ENCODE measurements at regions not wholly inside any gene's neighbourhood (a gene's known extent, or its start where the extent isn't known, plus 50 kb on each side); places are given as distances from the start of the nearest gene placed in this dataset.
"Not testable (repeated sequence)": the region's sequence is repeated elsewhere in the genome, so short reads cannot be mapped to it uniquely, and the experiment has no call there.

GRCh38 chr16:55016515-55016914 is 85.8 kb downstream of the IRX5 start:
- DNase-seq: no peak

DNA sequence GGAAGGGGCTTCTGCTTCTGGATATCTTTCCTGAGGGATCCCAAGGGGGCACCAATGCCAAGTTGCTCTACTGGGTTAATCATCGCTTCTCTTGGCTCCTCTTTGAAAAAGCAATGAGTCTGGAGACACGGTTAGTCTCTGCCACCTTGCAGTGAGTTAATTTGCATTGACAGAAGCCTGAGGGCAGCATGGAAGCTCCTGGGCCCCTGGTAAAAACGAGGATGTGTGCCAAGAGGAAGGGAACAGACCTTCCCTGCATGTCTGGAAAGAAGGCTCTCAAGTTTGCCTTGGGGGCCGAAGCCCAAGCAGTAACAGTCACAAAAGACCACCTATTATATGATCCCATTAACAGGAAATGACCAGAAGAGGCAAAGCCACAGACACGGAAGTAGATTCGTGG is 86.7 kb downstream of the IRX5 start:
- DNase-seq: no peak

GRCh38 chr16:55018881-55019280 is 88.2 kb downstream of the IRX5 start:
- no peak for DNase-seq

GRCh38 chr16:55019419-55020131 is 88.9 kb downstream of the IRX5 start:
- no peak for DNase-seq

DNA sequence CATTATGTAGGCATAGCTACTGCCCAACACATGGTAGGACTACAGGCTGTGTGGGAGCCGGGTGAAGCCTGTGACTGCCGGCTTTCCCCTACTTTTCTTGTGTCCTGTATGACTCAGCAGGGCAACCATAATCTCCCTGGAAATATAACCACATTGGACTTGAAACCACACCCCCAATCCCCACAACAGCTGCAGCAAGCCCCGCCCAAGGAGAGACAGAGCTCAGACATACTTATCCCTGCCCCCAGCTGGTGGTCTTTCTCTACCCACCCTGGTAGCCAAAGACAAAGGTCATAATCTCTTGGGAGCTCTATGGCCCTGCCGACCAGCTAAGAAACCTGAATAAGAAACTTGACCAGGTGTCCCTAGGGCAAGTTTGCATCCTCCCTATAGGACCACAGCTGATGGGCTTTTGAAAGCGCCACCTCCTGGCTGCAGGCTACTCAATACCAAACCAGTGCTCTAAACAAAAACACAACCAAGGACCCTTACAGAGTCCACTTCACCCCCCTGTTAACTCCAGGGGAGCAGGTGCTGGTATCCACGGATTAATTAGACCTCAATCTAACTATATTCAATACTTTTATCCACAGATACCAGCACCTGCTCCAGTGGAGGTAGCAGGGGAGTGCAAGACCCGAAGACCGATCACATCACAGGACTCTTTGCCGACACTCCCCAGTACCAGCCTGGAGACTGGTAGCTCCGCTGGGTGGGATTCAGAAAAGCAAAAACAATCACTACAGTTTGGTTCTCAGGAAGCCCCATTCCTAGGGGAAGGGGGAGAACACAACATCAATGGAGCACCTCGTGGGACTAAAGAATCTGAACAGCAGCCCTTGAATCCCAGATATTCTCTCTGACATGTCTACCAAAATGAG is 91.2 kb downstream of the IRX5 start:
- no peak for DNase-seq

GRCh38 chr16:55027260-55027659 is 96.6 kb downstream of the IRX5 start:
- not testable (repeated sequence) for DNase-seq

- no peak for DNase-seq
Observed at GRCh38 chr16:55029509-55029908, 98.8 kb downstream of the IRX5 start.

- no peak for DNase-seq
Observed at GRCh38 chr16:55030944-55031343, 100.3 kb downstream of the IRX5 start.

GRCh38 chr16:55031481-55031880 is 100.8 kb downstream of the IRX5 start:
- no peak for DNase-seq

- no peak for DNase-seq
Observed at GRCh38 chr16:55033225-55034156, 102.8 kb downstream of the IRX5 start.

GRCh38 chr16:55035029-55035428 is 104.4 kb downstream of the IRX5 start:
- no peak for DNase-seq

DNA sequence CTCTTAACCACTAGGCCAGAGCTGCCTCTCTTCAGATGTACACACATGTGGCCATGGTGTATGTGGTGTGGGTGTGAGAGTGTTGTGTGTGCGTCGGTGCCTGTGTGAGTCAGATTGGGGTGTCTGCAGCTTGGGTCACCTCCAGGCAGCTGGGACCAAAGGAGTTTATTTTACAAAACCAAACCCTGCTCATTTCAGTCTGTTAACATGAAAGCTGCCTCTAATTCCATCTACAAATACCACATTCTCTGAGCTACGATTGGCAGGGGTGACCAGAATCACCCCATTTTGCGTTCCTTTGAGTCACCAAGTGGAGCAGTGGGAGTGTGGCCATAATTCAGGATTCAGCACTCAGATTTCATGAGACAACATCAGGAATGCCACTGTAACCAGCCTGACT is 105.3 kb downstream of the IRX5 start:
- DNase-seq: no peak

DNA sequence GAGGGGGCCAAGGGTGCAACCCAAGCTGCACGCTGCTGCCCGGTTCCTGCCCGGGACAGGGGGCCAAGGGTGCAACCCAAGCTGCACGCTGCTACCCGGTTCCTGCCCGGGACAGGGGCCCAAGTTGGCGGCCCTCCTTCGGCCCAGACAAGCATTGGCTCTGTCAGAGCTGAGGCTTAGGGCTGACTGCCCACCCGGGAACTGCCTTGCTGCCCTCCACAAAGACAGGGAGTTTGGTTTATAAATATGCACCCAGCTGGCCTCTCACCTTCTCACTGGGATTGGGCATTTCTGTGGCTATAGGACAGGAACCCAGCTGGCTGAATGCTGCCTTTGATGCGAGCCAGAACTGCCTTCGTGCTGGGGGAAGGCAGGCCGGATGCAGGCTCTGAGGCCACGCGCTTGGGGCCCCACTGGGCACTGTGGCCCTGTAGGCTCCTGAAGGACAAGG is 105.7 kb downstream of the IRX5 start:
- no peak for DNase-seq

- no peak for DNase-seq
Observed at GRCh38 chr16:55037046-55037445, 106.4 kb downstream of the IRX5 start.

DNA sequence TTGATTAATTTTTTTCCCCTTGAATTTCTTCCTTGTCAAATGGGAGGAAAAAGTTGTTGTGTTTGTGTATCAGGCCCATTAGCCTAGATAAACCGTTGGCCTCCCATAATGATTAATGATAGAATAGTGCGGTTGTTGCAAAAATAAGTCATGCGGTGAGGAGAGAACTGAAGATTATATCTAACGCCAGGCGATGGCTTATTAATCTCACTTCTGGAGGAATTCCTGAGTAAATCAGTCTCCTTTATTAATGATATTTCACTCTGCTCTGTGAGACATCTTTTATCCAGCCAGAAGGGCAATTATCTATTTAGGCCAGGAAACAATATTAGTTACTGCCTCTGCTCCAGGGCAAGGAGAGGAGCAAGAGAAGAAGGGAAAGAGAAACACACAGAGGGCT is 107.3 kb downstream of the IRX5 start:
- no peak for DNase-seq

- DNase-seq: no peak
Observed at GRCh38 chr16:55039042-55039441, 108.4 kb downstream of the IRX5 start.

DNA sequence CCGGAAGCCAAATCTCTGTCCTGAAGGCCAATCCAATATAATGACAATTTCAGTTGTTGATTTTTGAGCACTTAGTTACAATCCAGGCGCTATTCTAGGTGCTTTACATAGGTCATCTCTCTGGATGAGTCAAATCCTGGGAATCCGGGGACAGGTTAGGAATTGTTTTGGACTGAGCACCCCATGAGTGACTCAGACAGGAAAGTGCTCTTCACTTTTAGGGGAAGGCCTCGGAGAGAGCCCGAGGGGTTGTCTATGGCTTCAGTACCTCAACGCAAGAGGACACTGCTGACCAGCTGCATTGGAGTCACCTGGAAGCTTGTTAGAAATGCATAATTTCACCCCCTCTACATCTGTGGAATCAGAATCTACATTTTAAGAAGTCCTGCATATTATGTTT is 108.8 kb downstream of the IRX5 start:
- DNase-seq: no peak

- no peak for DNase-seq
Observed at GRCh38 chr16:55039931-55040330, 109.3 kb downstream of the IRX5 start.

DNA sequence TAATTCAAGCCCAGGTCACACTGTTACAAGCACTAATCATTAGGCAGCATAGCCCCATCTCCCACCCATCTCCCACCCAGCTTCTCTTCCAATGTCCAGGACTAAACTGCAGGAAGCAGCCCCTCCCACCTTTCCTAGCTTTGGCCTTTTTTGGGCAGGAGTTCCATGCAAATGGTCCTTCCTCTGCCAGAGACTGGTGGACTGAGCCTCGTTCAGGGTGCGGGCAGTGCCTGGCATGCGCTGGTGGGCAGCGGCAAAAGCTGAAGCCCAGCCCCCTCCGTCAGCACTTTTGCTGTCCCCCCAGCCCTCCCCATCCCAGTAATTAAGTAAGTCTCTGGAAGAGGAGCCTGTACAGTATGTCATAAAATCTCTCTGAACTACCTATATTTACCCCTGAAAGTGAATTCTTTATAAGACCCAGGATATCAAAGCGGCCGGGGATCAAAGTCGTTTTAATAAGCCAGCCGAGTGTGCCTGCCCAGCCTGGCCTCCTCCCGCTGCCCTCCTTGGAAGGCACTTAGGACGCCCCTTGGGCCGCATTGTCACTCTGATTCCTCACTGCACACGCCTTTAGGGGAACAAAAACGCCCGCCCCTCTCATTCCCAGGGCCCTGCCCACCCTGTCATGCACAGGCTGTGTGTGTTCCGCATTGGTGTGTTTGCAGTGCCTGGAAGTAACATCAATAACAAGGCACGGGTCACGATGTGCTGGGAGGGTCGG is 109.9 kb downstream of the IRX5 start:
- no peak for DNase-seq

- DNase-seq: no peak
Observed at GRCh38 chr16:55041540-55042234, 111.0 kb downstream of the IRX5 start.

DNA sequence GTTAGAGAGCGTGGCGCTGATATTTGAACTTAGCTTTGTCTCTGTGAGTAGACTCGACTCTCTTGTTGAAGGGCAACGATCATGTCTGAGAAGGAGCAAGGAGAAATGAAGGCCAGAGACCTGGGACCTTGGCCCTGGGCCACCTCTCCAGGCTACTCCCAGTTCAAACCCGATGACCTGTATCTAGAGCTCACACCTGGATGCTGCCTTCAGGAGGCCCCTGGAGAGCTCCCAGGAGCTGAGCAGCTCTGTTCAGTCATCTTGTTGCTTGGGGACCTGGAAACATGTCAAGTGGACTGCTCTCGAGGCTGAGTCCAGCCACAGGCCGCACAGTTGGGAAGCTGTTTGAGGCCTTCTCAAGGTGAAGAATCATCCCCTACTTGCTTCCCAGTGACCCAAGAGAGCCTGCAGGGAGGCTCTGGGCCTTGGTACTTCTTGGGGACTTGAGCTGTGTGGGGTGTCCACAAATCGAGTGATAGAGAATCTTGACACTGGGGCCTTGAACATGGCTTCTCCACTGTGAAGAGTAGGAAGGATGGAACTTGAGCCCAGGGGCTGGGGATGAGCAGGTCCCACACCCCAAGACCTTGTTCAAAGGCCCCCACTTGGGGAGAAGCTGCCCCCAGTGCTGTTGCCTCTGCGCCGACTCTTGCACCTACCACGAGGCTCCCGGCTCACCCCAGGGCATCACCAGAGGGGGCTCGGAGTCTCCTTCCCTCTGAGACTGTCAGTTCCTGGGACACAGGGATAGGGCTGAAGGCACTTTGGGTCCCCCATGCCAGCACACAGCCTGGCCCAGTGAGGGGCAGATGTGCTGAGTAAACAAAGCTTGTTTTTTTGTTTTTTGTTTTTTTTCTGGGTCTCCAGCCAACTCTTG is 112.1 kb downstream of the IRX5 start:
- DNase-seq: no peak

All from DMS153 (cell line).